ENCODE measurements at regions not wholly inside any gene's neighbourhood (a gene's known extent, or its start where the extent isn't known, plus 50 kb on each side); places are given as distances from the start of the nearest gene placed in this dataset.

DNA sequence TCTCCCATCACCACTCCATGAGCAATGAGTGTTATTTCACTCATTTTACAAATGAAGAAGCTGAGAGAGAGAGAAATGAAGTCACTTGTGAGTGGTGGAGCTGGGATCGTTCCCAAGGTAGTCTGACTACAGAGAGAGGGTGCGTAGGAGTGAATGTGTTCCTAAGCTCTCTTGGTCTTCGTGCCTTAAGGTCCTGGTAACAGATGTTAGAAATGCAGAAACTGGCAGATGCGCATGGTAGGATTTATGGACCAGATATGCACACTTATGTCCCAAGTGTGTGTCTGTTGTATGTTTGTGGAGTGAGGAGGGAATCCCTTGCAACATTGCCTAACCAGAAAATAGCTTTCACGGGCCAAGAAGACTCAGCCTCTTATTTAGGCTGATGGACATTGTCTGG, 93.2 kb upstream of the ZNF469 start:
- TF ChIP-seq, protein P1, sequence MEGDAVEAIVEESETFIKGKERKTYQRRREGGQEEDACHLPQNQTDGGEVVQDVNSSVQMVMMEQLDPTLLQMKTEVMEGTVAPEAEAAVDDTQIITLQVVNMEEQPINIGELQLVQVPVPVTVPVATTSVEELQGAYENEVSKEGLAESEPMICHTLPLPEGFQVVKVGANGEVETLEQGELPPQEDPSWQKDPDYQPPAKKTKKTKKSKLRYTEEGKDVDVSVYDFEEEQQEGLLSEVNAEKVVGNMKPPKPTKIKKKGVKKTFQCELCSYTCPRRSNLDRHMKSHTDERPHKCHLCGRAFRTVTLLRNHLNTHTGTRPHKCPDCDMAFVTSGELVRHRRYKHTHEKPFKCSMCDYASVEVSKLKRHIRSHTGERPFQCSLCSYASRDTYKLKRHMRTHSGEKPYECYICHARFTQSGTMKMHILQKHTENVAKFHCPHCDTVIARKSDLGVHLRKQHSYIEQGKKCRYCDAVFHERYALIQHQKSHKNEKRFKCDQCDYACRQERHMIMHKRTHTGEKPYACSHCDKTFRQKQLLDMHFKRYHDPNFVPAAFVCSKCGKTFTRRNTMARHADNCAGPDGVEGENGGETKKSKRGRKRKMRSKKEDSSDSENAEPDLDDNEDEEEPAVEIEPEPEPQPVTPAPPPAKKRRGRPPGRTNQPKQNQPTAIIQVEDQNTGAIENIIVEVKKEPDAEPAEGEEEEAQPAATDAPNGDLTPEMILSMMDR (IDR thresholded peaks at IDR 0.05; ENCODE audit: poor library complexity), result no peak
- TF ChIP-seq EZH2 (IDR thresholded peaks at IDR 0.05; ENCODE audit: borderline replicate concordance), result no peak
- TF ChIP-seq EZH2phosphoT487 (IDR thresholded peaks at IDR 0.05; ENCODE audit: low read depth, severe bottlenecking, unreplicated experiment), result no peak

Data from hepatocyte (in vitro differentiated cells).